ENCODE measurements at regions not wholly inside any gene's neighbourhood (a gene's known extent, or its start where the extent isn't known, plus 50 kb on each side); places are given as distances from the start of the nearest gene placed in this dataset.

GRCh38 chr5:38613992-38614836 lies 57.8 kb upstream of the LIFR start:
- TF ChIP-seq CTCF (IDR thresholded peaks at IDR 0.05; ENCODE audit: unreplicated experiment): no peak
- Mint-ChIP-seq H3K4me1 (ENCODE audit: unreplicated experiment) (peaks cover 2% of the 10 kb centered on the region), H3K27me3 (ENCODE audit: unreplicated experiment) (no peaks in the 10 kb centered on the region), H3K4me3 (ENCODE audit: unreplicated experiment) (no peak overlapping the region), H3K27ac (ENCODE audit: unreplicated experiment) (no peak overlapping the region), H3K36me3 (ENCODE audit: low read depth, unreplicated experiment) (no peaks in the 10 kb centered on the region), H3K9me3 (ENCODE audit: unreplicated experiment) (peaks cover 6% of the 10 kb centered on the region)
- DNase-seq (ENCODE audit: low spot score): no peak

GRCh38 chr5:38615042-38615441 lies 58.6 kb upstream of the LIFR start:
- H3K4me1 Mint-ChIP-seq (ENCODE audit: unreplicated experiment): peaks cover 2% of the 10 kb centered on the region
- H3K9me3 Mint-ChIP-seq (ENCODE audit: unreplicated experiment): peaks cover 6% of the 10 kb centered on the region
- TF ChIP-seq CTCF (IDR thresholded peaks at IDR 0.05; ENCODE audit: unreplicated experiment): no peak
- no peaks in the 10 kb centered on the region for H3K36me3 Mint-ChIP-seq (ENCODE audit: low read depth, unreplicated experiment)
- H3K4me3 Mint-ChIP-seq (ENCODE audit: unreplicated experiment): no peak overlapping the region
- DNase-seq (ENCODE audit: low spot score): no peak
- H3K27ac Mint-ChIP-seq (ENCODE audit: unreplicated experiment): no peak overlapping the region
- H3K27me3 Mint-ChIP-seq (ENCODE audit: unreplicated experiment): no peaks in the 10 kb centered on the region

GRCh38 chr5:38615981-38616451 lies 59.6 kb upstream of the LIFR start:
- H3K27ac Mint-ChIP-seq (ENCODE audit: unreplicated experiment): no peak overlapping the region
- H3K4me1 Mint-ChIP-seq (ENCODE audit: unreplicated experiment): peaks cover 2% of the 10 kb centered on the region
- TF ChIP-seq CTCF (IDR thresholded peaks at IDR 0.05; ENCODE audit: unreplicated experiment): no peak
- peaks cover 6% of the 10 kb centered on the region for H3K9me3 Mint-ChIP-seq (ENCODE audit: unreplicated experiment)
- DNase-seq (ENCODE audit: low spot score): no peak
- no peak overlapping the region for H3K4me3 Mint-ChIP-seq (ENCODE audit: unreplicated experiment)
- H3K27me3 Mint-ChIP-seq (ENCODE audit: unreplicated experiment): no peaks in the 10 kb centered on the region
- H3K36me3 Mint-ChIP-seq (ENCODE audit: low read depth, unreplicated experiment): no peaks in the 10 kb centered on the region

- Mint-ChIP-seq H3K4me1 (ENCODE audit: unreplicated experiment) (peaks cover 2% of the 10 kb centered on the region), H3K4me3 (ENCODE audit: unreplicated experiment) (no peak overlapping the region), H3K27me3 (ENCODE audit: unreplicated experiment) (no peaks in the 10 kb centered on the region), H3K36me3 (ENCODE audit: low read depth, unreplicated experiment) (no peaks in the 10 kb centered on the region), H3K9me3 (ENCODE audit: unreplicated experiment) (peaks cover 6% of the 10 kb centered on the region), H3K27ac (ENCODE audit: unreplicated experiment) (no peak overlapping the region)
- DNase-seq (ENCODE audit: low spot score): no peak
- TF ChIP-seq CTCF (IDR thresholded peaks at IDR 0.05; ENCODE audit: unreplicated experiment): no peak
Observed at GRCh38 chr5:38618154-38618553, 61.7 kb upstream of the LIFR start.

- Mint-ChIP-seq H3K36me3 (ENCODE audit: low read depth, unreplicated experiment) (no peaks in the 10 kb centered on the region), H3K9me3 (ENCODE audit: unreplicated experiment) (peaks cover 6% of the 10 kb centered on the region), H3K4me3 (ENCODE audit: unreplicated experiment) (no peak overlapping the region), H3K27ac (ENCODE audit: unreplicated experiment) (no peak overlapping the region), H3K4me1 (ENCODE audit: unreplicated experiment) (peaks cover 7% of the 10 kb centered on the region), H3K27me3 (ENCODE audit: unreplicated experiment) (no peaks in the 10 kb centered on the region)
- no peak for TF ChIP-seq CTCF (IDR thresholded peaks at IDR 0.05; ENCODE audit: unreplicated experiment)
- DNase-seq (ENCODE audit: low spot score): no peak
Observed at GRCh38 chr5:38621331-38621730, 64.9 kb upstream of the LIFR start.

Measured in endothelial cell (in vitro differentiated cells).